ENCODE measurements at regions not wholly inside any gene's neighbourhood (a gene's known extent, or its start where the extent isn't known, plus 50 kb on each side); places are given as distances from the start of the nearest gene placed in this dataset.

- TF ChIP-seq CTCF (IDR thresholded peaks at IDR 0.05) (no peak), POLR2A (IDR thresholded peaks at IDR 0.05) (no peak)
Measured at GRCh38 chr13:59423708-59424340, 739.9 kb downstream of the DIAPH3 start.

Data from tibial nerve (tissue), 3 donors.